GM21825 (cell line): ENCODE measurements at regions not wholly inside any gene's neighbourhood (a gene's known extent, or its start where the extent isn't known, plus 50 kb on each side); places are given as distances from the start of the nearest gene placed in this dataset.
"Not testable (repeated sequence)": the region's sequence is repeated elsewhere in the genome, so short reads cannot be mapped to it uniquely, and the experiment has no call there.

Experiments used
- ATAC-seq: cut with Tn5 transposase; IDR thresholded peaks from one replicate; pipeline ENCODE4 v1.9.1; 2021; ENCODE audit warnings: mild to moderate bottlenecking, moderate library complexity; ENCODE audit not compliant: unreplicated experiment

- ATAC-seq: no peak
These were observed 52.5 kb upstream of the WDFY3 start for GRCh38 chr4:85018983-85019382.

GRCh38 chr4:85019411-85019810 lies 52.9 kb upstream of the WDFY3 start:
- no peak for ATAC-seq

GRCh38 chr4:85024671-85025070 lies 58.2 kb upstream of the WDFY3 start:
- no peak for ATAC-seq

- ATAC-seq: no peak
These were observed 62.4 kb upstream of the WDFY3 start for GRCh38 chr4:85028910-85029309.

- ATAC-seq: no peak
These were observed 63.0 kb upstream of the WDFY3 start for GRCh38 chr4:85029453-85029852.

GRCh38 chr4:85030156-85030555 lies 63.7 kb upstream of the WDFY3 start:
- no peak for ATAC-seq

GRCh38 chr4:85033838-85034237 lies 67.3 kb upstream of the WDFY3 start:
- not testable (repeated sequence) for ATAC-seq

GRCh38 chr4:85039526-85039925 lies 73.0 kb upstream of the WDFY3 start:
- ATAC-seq: no peak

GRCh38 chr4:85043812-85044496 lies 77.5 kb upstream of the WDFY3 start:
- ATAC-seq: not testable (repeated sequence)

- ATAC-seq: no peak
These were observed 84.2 kb upstream of the WDFY3 start for GRCh38 chr4:85050736-85051135.

GRCh38 chr4:85051526-85051925 lies 85.0 kb upstream of the WDFY3 start:
- no peak for ATAC-seq

GRCh38 chr4:85054925-85055324 lies 88.4 kb upstream of the WDFY3 start:
- ATAC-seq: not testable (repeated sequence)

GRCh38 chr4:85058551-85058950 lies 92.1 kb upstream of the WDFY3 start:
- no peak for ATAC-seq

GRCh38 chr4:85061974-85062373 lies 95.5 kb upstream of the WDFY3 start:
- no peak for ATAC-seq

- ATAC-seq: no peak
These were observed 96.0 kb upstream of the WDFY3 start for GRCh38 chr4:85062466-85062865.

- ATAC-seq: no peak
These were observed 100.9 kb upstream of the WDFY3 start for GRCh38 chr4:85067342-85067741.

- no peak for ATAC-seq
These were observed 111.5 kb upstream of the WDFY3 start for GRCh38 chr4:85078016-85078415.

GRCh38 chr4:85081196-85081595 lies 114.7 kb upstream of the WDFY3 start:
- no peak for ATAC-seq

- peak; percentile 86 for ATAC-seq
These were observed 118.0 kb upstream of the WDFY3 start for GRCh38 chr4:85084371-85085094.

GRCh38 chr4:85086721-85087120 lies 120.2 kb upstream of the WDFY3 start:
- ATAC-seq: no peak

- no peak for ATAC-seq
These were observed 126.0 kb upstream of the WDFY3 start for GRCh38 chr4:85092536-85092935.

GRCh38 chr4:85092943-85093342 lies 126.5 kb upstream of the WDFY3 start:
- ATAC-seq: no peak

- no peak for ATAC-seq
These were observed 128.2 kb upstream of the WDFY3 start for GRCh38 chr4:85094735-85095134.
